Esophagus mucosa (tissue), 1 donor: ENCODE measurements at regions not wholly inside any gene's neighbourhood (a gene's known extent, or its start where the extent isn't known, plus 50 kb on each side); places are given as distances from the start of the nearest gene placed in this dataset.

ENCODE experiments used
- ATAC-seq: fragments of 200-7000 bp; cut with Tn5 transposase; one replicate; pipeline ENCODE4 v1.9.1; 2020
- donor health status: DM: yes; HTN: yes; CAD: no.

DNA sequence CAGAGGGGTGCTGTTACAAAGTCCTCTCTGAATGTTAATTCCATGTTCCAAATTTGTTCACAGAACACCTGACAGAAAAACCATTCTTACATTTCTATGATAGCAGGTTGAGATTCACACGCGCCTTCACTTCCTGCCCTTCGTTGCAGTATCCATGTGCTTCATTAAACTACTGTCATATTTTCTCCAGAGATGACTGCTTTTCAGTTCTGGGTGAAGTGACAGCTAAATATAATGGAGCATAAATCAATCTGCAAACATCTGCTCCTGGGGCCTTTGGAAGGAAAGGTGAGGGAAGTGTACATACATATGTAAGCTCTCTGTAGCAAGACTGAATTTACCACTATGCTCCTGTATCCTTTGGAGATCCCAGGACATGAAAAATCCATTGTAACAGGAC is 750.2 kb downstream of the HDGFL1 start:
- no peak for ATAC-seq

DNA sequence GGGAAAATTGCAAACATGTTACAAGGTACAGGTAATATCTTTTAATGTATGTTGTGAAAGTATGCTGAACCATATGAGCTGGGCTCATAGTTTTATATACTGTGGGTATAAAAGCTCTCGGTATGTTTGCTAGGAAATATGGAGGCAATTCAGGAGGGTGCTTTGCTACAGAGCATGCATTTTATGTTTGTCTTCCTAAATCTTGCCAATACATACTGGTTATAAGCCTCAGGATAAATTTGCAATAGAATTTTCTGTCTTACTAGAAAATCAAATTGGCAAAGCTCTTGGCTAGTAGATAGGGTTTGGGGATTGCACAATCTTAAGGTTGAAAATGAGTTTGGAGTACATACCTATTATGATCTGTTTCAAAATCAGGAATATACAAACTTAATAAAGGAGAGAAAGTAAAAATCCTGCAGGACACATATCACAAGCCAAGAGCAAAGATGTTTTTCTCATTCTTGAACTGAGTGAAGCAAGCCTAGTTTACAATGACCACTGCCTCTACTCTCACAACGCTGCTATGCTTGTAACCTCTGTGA is 751.2 kb downstream of the HDGFL1 start:
- ATAC-seq: no peak

DNA sequence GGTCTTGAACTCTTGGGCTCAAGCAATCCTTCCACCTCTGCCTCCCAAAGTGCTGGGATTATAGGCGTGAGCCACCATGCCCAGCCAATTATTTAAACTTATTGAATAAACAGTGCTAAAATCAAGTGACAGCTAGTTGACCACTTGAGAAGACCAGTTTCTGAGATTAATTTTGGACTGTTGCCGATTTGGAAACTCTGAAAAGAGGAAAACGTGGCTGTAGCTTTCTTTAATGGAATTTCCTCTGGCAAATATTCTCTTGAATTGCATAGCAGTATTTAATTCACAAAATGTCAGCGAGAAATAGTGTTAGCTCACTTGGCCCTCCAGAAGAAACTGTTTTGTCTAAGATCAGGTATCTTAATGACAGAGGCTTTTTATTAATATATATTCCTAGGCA is 754.5 kb downstream of the HDGFL1 start:
- ATAC-seq: no peak

DNA sequence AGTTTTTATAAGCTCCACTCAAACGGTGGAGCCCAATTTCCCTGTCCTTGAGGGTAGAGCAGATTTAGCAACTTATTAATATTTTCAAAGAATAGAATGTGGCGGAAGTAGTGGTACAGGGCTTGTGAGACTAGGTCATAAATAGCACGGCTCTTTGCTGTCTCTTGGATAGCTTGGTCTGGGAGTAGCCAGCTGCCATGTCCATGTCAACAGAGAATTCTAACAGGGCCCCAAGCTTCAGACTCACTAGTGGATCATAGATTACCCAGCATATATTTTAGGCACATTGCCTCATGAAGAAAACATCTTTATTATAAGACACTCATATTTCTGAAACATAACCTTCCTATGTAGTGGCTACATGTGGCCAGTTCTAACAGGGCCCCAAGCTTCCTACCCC is 755.7 kb downstream of the HDGFL1 start:
- ATAC-seq: no peak

DNA sequence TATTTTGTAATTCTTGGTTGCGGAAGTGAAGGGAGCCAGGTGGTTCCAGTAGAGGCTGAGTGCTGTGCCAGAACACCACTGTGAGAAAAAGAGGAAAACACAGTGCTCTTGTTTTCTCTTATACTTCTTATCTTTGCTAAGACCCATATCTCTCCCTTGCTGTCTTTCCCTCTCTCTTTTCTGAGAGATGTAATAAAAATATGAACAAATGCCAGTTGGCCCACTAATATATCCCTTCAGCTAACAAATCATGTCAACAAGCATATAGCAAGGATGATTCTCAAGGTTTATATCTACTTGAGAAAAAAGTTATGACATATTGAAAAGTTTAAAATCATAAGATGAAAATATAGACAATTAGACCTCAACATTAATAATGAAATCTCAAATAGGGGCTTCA is 758.3 kb downstream of the HDGFL1 start:
- ATAC-seq: no peak

DNA sequence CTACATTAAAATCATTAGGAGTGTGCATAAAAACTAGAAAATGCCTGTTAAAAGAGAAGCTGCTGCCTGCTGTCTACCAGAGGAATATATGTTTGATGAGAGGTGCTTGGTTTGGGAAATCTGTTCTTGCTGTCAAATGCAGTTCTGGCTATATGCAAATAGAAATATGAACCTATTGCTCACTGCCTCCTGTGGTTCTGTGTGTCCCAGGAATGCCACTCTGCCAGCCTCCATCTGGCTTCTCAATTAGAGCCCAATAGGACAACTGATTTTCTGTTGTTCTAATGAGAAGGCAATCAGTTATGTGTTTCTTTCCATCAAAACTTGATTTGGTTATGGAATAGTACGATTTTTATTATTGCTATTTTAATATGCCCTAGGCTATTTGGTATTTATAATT is 759.7 kb downstream of the HDGFL1 start:
- ATAC-seq: no peak

DNA sequence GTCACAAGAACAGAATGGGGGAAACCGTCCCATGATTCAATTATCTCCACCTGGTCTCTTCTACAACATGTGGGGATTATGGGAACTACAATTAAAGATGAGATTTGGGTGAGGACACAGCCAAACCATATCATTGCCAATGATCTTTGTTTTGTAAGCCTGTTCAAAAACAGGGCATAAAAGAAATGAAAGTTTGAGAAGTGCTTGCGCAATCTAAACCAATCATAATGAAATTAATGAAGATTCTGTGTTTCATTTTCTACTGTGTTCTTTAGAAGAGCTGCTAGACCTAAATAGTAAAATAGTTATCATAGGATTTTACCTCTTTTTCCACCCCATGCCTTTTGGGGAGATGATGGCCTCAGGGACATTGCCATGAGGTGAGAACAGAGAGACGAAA is 761.3 kb downstream of the HDGFL1 start:
- ATAC-seq: no peak

DNA sequence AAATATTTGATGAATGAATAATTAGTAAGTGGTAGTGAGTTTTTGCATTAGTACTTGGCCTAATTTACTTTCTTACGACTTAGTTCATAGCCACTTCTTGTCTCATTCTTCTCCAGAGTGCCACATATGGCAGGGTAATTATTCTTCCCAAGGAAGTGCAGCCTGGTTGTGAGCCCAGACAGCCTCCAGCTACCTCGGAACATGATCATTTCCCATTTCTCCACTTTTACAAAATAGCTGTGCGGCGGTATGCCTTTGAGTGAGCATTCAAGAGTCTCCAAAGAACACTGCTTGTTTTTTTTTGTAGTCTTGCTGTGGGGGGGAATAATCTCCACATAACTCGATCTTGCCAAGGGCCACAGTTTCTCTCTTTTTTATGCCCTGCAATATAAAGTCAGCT is 765.0 kb downstream of the HDGFL1 start:
- no peak for ATAC-seq

DNA sequence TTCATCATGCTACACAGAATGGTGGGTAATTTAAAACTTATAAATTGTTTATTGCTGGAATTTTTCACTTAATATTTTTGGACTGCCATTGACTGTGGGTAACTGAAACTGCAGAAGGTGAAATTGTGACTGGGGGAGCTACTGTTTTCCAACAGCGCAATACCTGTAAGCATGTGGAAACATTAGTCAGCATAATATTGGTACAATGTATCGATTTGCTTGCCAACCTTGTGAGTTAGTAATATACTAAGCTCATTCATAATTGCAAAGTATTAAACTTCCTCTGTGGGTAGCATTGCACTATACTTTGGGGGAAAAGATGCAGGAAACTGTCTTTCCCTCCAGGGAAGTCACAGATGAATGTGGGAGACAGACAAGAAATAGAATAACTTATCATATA is 766.5 kb downstream of the HDGFL1 start:
- ATAC-seq: no peak

DNA sequence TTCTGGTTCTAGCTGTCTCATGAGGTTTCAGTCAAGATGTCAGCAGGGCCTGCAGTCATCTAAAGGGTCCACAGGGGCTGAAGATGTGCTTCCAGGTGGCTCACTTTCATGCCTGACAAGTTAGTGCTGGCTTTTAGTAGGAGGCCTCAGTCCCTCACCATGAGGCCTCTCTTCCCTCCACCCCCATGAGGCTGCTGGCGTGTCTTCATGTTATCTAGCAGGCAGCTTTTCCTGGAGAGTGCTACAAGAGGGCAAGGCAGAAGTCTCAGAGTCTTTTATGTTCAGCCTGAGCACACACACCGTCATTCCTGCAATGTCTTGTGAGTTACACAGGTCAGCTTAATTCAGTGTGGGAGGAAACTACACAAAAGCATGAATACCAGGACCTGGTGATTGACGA is 769.9 kb downstream of the HDGFL1 start:
- ATAC-seq: no peak

DNA sequence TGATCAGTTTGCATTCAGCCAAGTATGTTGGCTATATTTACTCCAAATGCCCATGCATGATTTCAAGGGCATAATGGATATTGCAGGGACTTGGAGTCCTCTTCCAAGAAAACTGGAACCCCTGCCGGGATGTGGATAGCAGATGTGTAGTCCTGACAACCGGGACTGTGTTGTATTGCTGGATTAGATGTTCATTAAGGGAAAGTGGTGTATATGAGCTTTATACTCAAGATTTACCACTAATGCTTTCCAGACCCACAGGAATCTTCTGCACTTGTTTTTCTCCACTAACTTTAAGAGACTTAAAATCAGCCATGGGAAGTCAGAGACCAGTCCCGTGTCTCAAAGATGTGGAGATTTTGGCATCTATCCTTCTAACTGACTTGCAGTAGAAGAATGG is 770.9 kb downstream of the HDGFL1 start:
- ATAC-seq: no peak

DNA sequence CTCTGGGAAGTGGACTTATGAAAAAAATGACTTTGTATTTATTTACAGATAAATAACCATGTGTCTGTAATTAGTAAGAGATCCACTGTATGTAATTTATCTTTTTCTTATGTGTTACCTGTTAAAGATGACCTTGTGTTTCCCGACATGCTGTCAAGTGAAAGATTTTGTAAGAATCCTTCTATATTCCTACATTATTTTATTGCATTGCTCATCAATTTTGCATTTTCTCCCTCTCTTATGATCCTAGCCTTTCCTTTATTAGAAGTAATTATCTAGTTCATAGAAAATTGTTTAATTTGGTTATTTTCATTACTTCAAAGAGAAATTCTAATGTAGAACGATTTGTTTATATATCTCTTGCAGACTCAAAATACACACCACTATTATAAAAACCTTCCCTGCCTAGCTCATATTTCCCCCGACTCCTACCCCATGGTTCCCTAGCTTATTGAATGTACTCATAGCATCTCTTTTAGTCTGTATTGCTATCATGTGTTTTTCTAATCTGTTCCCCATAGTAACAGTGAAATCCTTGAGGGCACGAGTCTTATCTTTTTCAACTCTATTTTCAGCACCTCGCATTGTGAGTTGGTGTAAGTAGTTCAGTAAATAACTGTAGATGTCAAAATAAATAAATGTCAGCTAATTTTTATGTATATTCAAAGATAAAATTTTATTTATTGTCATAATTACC is 774.4 kb downstream of the HDGFL1 start:
- ATAC-seq: no peak

DNA sequence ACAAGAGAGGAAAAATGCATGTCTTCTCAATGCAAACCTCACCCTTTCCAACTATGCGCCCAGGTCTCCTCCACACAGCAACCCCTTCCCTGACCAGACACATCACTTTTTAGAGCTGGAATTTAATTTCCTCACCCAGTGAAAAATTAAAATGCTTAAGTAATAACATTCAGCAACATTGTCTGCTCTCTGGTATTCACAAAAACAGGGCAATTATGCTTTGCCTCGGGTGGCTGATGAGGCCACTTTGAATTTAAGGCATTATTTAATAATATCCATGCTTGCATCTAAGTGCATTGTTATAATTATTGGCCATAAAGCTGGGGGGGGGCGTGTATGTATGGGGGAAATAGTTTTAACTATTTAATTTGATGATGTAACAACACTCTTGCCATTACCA is 777.8 kb upstream of the NRSN1 start:
- no peak for ATAC-seq

DNA sequence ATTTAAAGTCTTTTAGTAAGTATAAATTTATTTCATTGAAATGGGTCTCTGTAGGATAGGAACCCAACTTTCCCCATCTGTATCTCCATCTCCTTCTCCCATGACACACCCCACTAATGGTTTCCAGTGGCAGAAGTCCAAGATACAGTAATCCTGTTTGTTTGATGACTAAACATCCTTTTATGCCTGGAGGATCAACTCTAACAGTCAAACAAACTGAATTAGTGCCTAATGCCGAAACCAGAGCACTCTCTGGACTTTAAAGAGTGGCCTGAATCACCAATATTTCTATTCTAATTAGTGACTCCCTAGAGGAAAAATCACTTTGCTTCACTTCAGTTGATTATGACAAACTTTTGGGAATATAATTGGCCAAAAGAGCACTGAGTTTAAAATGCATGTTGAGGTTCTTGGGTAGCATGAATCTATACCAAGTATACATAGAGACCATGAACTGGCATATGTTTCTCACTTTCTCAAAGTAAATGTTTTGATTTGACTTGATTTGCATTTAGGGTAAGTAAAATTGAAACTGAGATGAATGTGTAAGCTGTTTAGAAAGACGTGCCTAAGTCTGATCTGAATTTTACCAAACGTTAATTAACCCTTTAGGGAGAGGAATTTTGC is 776.4 kb upstream of the NRSN1 start:
- peak; percentile 63 for ATAC-seq

DNA sequence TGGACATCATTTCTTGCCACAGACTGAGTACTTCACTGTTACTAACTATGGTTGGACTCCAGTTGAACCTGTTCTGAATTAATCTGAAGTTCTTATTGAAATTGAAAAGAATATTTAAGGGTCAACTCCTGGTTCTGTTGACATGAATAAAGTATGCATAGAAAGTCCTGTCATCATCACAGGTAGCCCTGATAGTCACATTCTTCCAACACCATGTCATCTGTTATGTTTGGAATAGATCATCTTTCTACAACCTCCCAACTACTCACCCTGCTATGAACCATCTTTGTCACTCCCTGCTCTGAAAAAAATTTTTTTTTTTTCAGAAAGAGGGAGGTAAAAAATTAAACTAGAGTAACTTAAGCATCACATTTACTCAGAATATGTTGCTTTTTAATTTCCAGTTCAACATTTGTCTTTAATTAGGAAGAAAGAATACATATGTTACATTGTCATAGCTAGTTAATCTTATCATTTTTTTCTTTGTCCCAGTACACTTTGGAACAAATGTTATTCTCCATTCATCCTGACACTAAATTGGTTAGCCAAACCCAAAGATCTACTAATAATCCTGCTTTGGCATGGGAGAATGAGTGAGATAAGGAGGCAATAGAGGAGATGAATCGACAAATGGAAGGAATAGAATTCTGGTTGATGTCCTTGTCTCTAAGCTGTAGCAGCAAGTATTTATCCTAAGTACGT is 775.1 kb upstream of the NRSN1 start:
- ATAC-seq: no peak

DNA sequence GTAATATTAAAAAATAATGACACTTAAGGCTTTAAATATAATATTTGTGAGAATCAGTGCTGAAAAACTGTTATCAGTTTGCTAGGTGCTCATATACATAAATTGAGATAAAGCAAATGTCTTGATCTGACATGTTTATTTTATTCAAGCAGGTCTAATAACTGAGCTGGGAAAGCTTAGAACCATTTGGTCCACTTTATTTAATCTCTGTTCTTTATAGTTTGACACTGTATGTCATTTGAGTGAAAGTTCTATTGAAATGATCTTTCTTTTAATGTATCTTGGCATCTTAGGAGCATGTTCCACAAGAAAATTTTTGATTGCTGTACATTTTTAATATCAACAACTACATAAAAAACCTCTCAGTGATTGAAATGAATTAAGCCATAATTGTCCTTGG is 772.0 kb upstream of the NRSN1 start:
- ATAC-seq: no peak

DNA sequence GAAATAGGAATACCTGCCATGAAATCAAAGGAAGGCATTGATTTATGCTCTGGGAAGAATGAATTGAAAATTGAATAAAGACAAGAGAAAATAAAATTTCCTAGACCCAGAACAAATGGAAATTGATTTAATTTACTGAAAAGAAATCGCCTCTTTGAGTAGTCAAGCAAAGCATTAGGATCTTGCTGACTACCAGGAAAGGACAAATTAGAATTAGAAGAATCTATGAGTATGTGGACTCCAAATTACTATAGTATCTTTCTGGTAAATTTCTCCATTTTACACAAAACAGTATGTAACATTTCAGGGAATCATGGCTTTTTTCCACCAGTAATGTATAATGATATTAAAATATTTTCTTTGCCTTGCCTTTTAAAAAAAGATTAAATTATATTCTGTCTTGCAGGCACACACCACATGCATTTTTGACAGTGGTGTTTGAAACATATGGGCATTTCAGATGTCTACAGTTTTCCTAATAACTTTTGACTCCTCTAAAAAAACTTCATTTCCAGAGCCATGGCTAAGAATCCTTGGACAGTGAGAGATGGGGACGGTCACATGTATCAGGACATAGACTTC is 768.7 kb upstream of the NRSN1 start:
- no peak for ATAC-seq

DNA sequence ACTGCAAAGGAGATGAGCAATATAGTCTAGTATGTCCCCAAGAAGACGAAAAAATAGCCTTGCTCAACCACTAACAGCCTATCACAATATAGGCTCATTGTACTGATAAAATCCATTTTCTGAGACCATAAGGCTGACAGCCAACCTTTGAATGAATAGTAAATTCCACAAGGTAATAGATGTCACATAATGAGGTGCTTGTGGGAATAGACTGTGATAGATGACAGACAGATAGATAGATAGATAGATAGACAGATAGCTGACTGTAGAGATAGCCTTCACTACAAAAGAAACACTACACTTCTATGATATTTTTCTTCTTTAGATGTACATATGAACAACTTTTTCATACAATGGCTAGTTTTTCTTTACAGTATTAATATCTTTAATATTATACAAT is 760.3 kb upstream of the NRSN1 start:
- no peak for ATAC-seq

DNA sequence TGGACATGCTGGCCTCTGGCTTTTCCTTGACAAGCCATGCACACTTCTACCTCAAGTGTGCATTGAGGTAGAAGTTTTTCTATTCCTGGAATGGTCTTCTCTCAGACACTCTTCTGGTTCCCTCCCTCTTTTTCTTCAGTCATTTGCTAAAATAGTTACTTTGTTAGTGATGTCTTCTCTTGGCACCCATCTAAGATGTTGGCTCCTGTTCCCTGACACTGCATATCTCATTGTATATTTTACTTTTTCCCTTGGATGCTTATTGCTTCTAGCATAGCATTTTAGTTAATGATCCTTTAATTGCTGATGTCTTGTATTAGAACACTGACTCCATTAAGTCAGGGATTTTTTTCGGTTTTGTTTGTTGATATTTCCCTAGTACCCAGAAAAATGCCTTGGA is 758.7 kb upstream of the NRSN1 start:
- ATAC-seq: no peak

DNA sequence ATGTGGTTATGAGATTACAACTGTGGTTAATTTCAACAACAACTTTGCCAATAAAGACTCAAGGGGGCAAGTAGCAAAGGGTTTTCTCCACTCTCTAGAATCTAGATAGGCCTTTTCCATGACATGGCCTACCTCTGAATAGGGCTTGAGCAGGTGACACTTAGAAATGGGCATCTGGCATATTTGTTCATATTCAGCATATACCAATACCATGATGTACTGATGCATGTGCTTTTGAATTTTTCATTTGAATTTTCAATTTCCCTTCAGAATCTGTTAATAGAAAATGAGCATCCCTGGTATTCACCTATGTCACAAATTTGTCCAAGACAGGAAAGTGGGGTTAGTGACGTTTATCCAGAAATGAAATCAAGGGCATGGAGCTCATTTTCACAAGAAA is 757.5 kb upstream of the NRSN1 start:
- no peak for ATAC-seq

DNA sequence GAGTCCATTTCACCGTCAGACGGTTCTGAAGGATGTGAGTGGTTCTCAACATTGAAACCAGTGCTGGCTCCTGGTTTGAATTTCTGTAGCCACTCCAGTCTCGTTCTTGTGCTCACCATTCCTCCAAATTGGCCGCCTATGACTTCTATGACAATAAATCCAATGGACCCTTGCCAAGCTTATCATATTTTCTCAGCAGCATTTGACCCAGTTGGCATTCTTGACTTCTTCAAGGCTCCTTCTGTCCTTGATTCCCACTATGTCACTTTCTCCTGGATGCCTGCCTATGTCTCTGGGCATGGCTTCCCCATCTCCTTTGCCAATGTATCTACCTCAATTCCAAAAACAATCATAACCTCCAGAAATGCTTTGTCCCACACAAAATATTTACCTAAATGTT is 756.0 kb upstream of the NRSN1 start:
- no peak for ATAC-seq

DNA sequence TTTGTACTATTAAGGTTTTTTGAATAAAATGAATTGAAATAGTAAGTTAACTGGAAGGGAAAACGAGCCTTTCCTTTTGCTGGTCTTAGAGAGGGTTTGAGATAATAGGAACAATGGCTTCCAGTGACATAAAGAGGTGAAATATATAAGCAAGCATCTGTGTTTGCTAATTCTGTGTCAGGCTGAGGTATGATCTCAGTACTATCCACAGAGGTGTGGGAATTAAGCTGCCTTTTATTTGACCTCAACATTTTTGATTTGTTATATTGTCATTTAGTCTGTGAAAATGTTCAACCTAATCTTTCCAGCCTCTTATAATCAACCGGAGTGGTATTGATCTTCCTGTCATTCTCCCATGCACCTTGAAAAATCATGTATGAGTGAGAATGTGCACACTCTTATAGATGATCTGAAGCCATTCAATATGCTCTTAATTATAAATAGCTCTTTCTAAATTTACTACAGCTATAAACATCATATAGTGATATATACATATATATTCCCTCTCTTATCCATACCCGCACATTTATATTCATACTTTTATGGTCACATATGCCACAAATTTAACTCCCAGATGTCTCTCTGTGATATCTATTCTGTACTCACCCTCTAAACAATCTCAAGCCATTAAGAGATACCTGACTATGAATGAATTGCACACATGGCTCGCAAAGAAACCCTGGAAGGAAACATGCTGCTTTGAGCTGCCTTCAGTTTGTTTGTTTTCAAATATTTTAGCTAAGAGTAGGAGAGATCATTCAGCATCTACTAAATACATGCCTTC is 754.7 kb upstream of the NRSN1 start:
- ATAC-seq: no peak

DNA sequence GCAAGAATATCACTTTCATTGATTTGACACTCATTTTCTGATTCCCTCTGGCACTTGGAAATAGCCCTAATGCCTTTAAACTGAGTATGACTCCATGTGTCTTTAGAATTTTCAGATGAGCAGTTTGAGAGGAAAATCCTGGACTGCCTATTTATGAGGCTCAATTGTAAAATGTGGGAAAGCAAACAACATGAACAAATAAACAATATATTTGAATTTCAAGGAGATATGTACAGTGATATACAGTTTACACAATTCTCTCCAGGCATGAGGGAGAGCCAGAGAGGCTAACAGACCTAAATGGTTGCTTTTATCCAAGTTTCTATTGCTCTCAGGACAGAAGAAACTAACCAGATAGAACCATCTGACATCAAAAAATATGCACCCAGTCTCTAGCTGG is 748.2 kb upstream of the NRSN1 start:
- ATAC-seq: no peak
